Mucosa of stomach (tissue), 1 donor: ENCODE measurements at regions not wholly inside any gene's neighbourhood (a gene's known extent, or its start where the extent isn't known, plus 50 kb on each side); places are given as distances from the start of the nearest gene placed in this dataset.

Source experiments
- H3K27me3 ChIP-seq: one replicate; pipeline ENCODE4 v1.7.0; 2013; ENCODE audit warnings: mild to moderate bottlenecking, low read length; ENCODE audit not compliant: control insufficient read depth, insufficient read depth
- H3K36me3 ChIP-seq: one replicate; pipeline ENCODE4 v1.7.0; 2013; ENCODE audit warnings: low read length; ENCODE audit not compliant: control insufficient read depth, insufficient read depth
- H3K4me1 ChIP-seq: one replicate; pipeline ENCODE4 v1.7.0; 2013; ENCODE audit warnings: mild to moderate bottlenecking, low read length; ENCODE audit not compliant: control insufficient read depth, insufficient read depth
- H3K4me3 ChIP-seq: one replicate; pipeline ENCODE4 v1.7.0; 2013; ENCODE audit warnings: low read length
- H3K9ac ChIP-seq: one replicate; pipeline ENCODE4 v1.7.0; 2013; ENCODE audit warnings: mild to moderate bottlenecking, low read length, moderate library complexity
- H3K9me3 ChIP-seq: one replicate; pipeline ENCODE4 v1.7.0; 2013; ENCODE audit warnings: mild to moderate bottlenecking, low read length, moderate library complexity; ENCODE audit not compliant: control insufficient read depth
- donor health status: Pancreatic carcinoma.

GRCh38 chr1:244280859-244281258 lies 170.8 kb downstream of the ADSS2 start:
- Histone ChIP-seq H3K4me3 (no peak overlapping the region), H3K27me3 (no peaks in the 10 kb centered on the region), H3K9ac (no peak overlapping the region), H3K9me3 (no peaks in the 10 kb centered on the region), H3K36me3 (no peaks in the 10 kb centered on the region), H3K4me1 (no peaks in the 10 kb centered on the region)

GRCh38 chr1:244283772-244284171 lies 167.9 kb downstream of the ADSS2 start:
- Histone ChIP-seq H3K9me3 (no peaks in the 10 kb centered on the region), H3K4me3 (no peak overlapping the region), H3K36me3 (no peaks in the 10 kb centered on the region), H3K27me3 (peaks cover under 1% of the 10 kb centered on the region), H3K9ac (no peak overlapping the region), H3K4me1 (no peaks in the 10 kb centered on the region)

- Histone ChIP-seq H3K27me3 (peaks cover 3% of the 10 kb centered on the region), H3K36me3 (no peaks in the 10 kb centered on the region), H3K4me3 (no peak overlapping the region), H3K9ac (no peak overlapping the region), H3K4me1 (no peaks in the 10 kb centered on the region), H3K9me3 (no peaks in the 10 kb centered on the region)
Observed at GRCh38 chr1:244284641-244285156, 167.0 kb downstream of the ADSS2 start.

- H3K9me3 ChIP-seq: no peaks in the 10 kb centered on the region
- no peak overlapping the region for H3K4me3 ChIP-seq
- H3K4me1 ChIP-seq: no peaks in the 10 kb centered on the region
- H3K36me3 ChIP-seq: no peaks in the 10 kb centered on the region
- H3K27me3 ChIP-seq: peaks cover 3% of the 10 kb centered on the region
- H3K9ac ChIP-seq: no peak overlapping the region
Observed at GRCh38 chr1:244286341-244286740, 165.4 kb downstream of the ADSS2 start.

GRCh38 chr1:244287726-244288125 lies 164.0 kb downstream of the ADSS2 start:
- Histone ChIP-seq H3K36me3 (no peaks in the 10 kb centered on the region), H3K4me3 (no peak overlapping the region), H3K27me3 (peaks cover 3% of the 10 kb centered on the region), H3K9me3 (no peaks in the 10 kb centered on the region), H3K4me1 (no peaks in the 10 kb centered on the region), H3K9ac (no peak overlapping the region)

GRCh38 chr1:244288663-244289062 lies 163.0 kb downstream of the ADSS2 start:
- Histone ChIP-seq H3K27me3 (peaks cover 3% of the 10 kb centered on the region), H3K4me3 (no peak overlapping the region), H3K9ac (no peak overlapping the region), H3K36me3 (no peaks in the 10 kb centered on the region), H3K4me1 (no peaks in the 10 kb centered on the region), H3K9me3 (no peaks in the 10 kb centered on the region)

GRCh38 chr1:244289991-244290785 lies 161.5 kb downstream of the ADSS2 start:
- Histone ChIP-seq H3K27me3 (peaks cover 3% of the 10 kb centered on the region), H3K4me1 (no peaks in the 10 kb centered on the region), H3K4me3 (no peak overlapping the region), H3K36me3 (no peaks in the 10 kb centered on the region), H3K9me3 (no peaks in the 10 kb centered on the region), H3K9ac (no peak overlapping the region)

- no peaks in the 10 kb centered on the region for H3K9me3 ChIP-seq
- H3K27me3 ChIP-seq: peaks cover 3% of the 10 kb centered on the region
- no peak overlapping the region for H3K9ac ChIP-seq
- H3K36me3 ChIP-seq: no peaks in the 10 kb centered on the region
- no peak overlapping the region for H3K4me3 ChIP-seq
- no peaks in the 10 kb centered on the region for H3K4me1 ChIP-seq
Observed at GRCh38 chr1:244291236-244292201, 160.2 kb downstream of the ADSS2 start.

- Histone ChIP-seq H3K4me3 (no peak overlapping the region), H3K4me1 (peaks cover 4% of the 10 kb centered on the region), H3K9me3 (no peaks in the 10 kb centered on the region), H3K36me3 (no peaks in the 10 kb centered on the region), H3K9ac (no peak overlapping the region), H3K27me3 (no peaks in the 10 kb centered on the region)
Observed at GRCh38 chr1:244294599-244295224, 157.0 kb downstream of the ADSS2 start.

- no peak overlapping the region for H3K9ac ChIP-seq
- no peaks in the 10 kb centered on the region for H3K27me3 ChIP-seq
- H3K36me3 ChIP-seq: no peaks in the 10 kb centered on the region
- H3K9me3 ChIP-seq: no peaks in the 10 kb centered on the region
- H3K4me3 ChIP-seq: no peak overlapping the region
- peaks cover 4% of the 10 kb centered on the region for H3K4me1 ChIP-seq
Observed at GRCh38 chr1:244296003-244296402, 155.7 kb downstream of the ADSS2 start.

- Histone ChIP-seq H3K36me3 (no peaks in the 10 kb centered on the region), H3K27me3 (no peaks in the 10 kb centered on the region), H3K4me3 (no peak overlapping the region), H3K9ac (no peak overlapping the region), H3K9me3 (no peaks in the 10 kb centered on the region), H3K4me1 (peaks cover 4% of the 10 kb centered on the region)
Observed at GRCh38 chr1:244296447-244296846, 155.3 kb downstream of the ADSS2 start.
